HUES64 (cell line): ENCODE measurements at regions not wholly inside any gene's neighbourhood (a gene's known extent, or its start where the extent isn't known, plus 50 kb on each side); places are given as distances from the start of the nearest gene placed in this dataset.
"Not testable (repeated sequence)": the region's sequence is repeated elsewhere in the genome, so short reads cannot be mapped to it uniquely, and the experiment has no call there.

Experiments
- H3K27ac ChIP-seq: 2 replicates; pipeline ENCODE4 v1.7.0; 2013; ENCODE audit warnings: low read depth, low read length, inconsistent platforms
- H3K27me3 ChIP-seq: 2 replicates; pipeline ENCODE4 v1.6.1; 2013; ENCODE audit warnings: mild to moderate bottlenecking, low read length; ENCODE audit not compliant: insufficient read depth
- H3K36me3 ChIP-seq: 2 replicates; pipeline ENCODE4 v1.6.1; 2013; ENCODE audit warnings: mild to moderate bottlenecking, low read length; ENCODE audit not compliant: insufficient read depth
- H3K4me1 ChIP-seq: 2 replicates; pipeline ENCODE4 v1.6.1; 2013; ENCODE audit warnings: mild to moderate bottlenecking, low read length, moderate library complexity; ENCODE audit not compliant: insufficient read depth
- H3K4me3 ChIP-seq: 2 replicates; pipeline ENCODE4 v1.5.1; 2013; ENCODE audit warnings: mild to moderate bottlenecking, low read length, moderate library complexity
- H3K9ac ChIP-seq: 2 replicates; pipeline ENCODE4 v1.6.1; 2013; ENCODE audit warnings: mild to moderate bottlenecking, low read depth, low read length
- H3K9me3 ChIP-seq: 2 replicates; pipeline ENCODE4 v1.6.1; 2013; ENCODE audit warnings: low read depth, low read length; ENCODE audit not compliant: insufficient read depth
- WGBS: fragments of 150-250, 120-280 bp; methylation state at CpG from one replicate; pipeline ENCODE4 v1.1.7; 2013; ENCODE audit warnings: missing lambda C conversion rate; 5-methylcytosine and 5-hydroxymethylcytosine counted together

GRCh38 chr3:26847680-26848079 is 225.1 kb downstream of the LRRC3B start:
- H3K4me3 ChIP-seq, result no peak overlapping the region
- H3K9ac ChIP-seq, result no peak overlapping the region
- no peaks in the 10 kb centered on the region for H3K27me3 ChIP-seq
- no peaks in the 10 kb centered on the region for H3K36me3 ChIP-seq
- no peaks in the 10 kb centered on the region for H3K4me1 ChIP-seq
- H3K27ac ChIP-seq, result no peak overlapping the region
- no peaks in the 10 kb centered on the region for H3K9me3 ChIP-seq

- H3K27ac ChIP-seq, result no peak overlapping the region
- H3K27me3 ChIP-seq, result no peaks in the 10 kb centered on the region
- no peak overlapping the region for H3K4me3 ChIP-seq
- WGBS, result 95% methylated on average over 3 of the region's 3 CpGs
- H3K4me1 ChIP-seq, result peaks cover 6% of the 10 kb centered on the region; the same call in 1 of the 2 replicates
- H3K9ac ChIP-seq, result no peak overlapping the region
- H3K36me3 ChIP-seq, result no peaks in the 10 kb centered on the region
- no peaks in the 10 kb centered on the region for H3K9me3 ChIP-seq
Observed at GRCh38 chr3:26894443-26894842, 271.9 kb downstream of the LRRC3B start.

GRCh38 chr3:26915208-26915607 is 292.6 kb downstream of the LRRC3B start:
- H3K27ac ChIP-seq, result no peak overlapping the region
- H3K27me3 ChIP-seq, result no peaks in the 10 kb centered on the region
- H3K4me3 ChIP-seq, result no peak overlapping the region
- no peaks in the 10 kb centered on the region for H3K36me3 ChIP-seq
- H3K9me3 ChIP-seq, result no peaks in the 10 kb centered on the region
- H3K4me1 ChIP-seq, result no peaks in the 10 kb centered on the region
- H3K9ac ChIP-seq, result no peak overlapping the region

- H3K27me3 ChIP-seq, result no peaks in the 10 kb centered on the region
- peaks cover 7% of the 10 kb centered on the region; the same call in 1 of the 2 replicates for H3K4me1 ChIP-seq
- 0 out of 2 replicates have a peak, but pooled peaks cover 3% of the 10 kb centered on the region for H3K9me3 ChIP-seq
- 0 out of 2 replicates have a peak overlapping the region, but pooled peaks have one; percentile 7 for H3K9ac ChIP-seq
- H3K27ac ChIP-seq, result 0 out of 2 replicates have a peak overlapping the region, but pooled peaks have one; percentile 49
- 80% methylated on average over 12 of the region's 12 CpGs for WGBS
- H3K36me3 ChIP-seq, result no peaks in the 10 kb centered on the region
- no peak overlapping the region for H3K4me3 ChIP-seq
Observed at GRCh38 chr3:26920646-26921478, 298.3 kb downstream of the LRRC3B start.

- Histone ChIP-seq H3K4me3 (no peak overlapping the region), H3K27me3 (no peaks in the 10 kb centered on the region), H3K36me3 (no peaks in the 10 kb centered on the region), H3K9me3 (no peaks in the 10 kb centered on the region), H3K9ac (no peak overlapping the region), H3K4me1 (no peaks in the 10 kb centered on the region), H3K27ac (no peak overlapping the region)
- WGBS, result no CpG with 5 or more reads among the region's 1 CpG
Observed at GRCh38 chr3:26931896-26932295, 309.3 kb downstream of the LRRC3B start.

GRCh38 chr3:26932752-26933151 is 310.2 kb downstream of the LRRC3B start:
- no peaks in the 10 kb centered on the region for H3K27me3 ChIP-seq
- WGBS, result 98% methylated on average over 3 of the region's 3 CpGs
- H3K9me3 ChIP-seq, result no peaks in the 10 kb centered on the region
- H3K27ac ChIP-seq, result no peak overlapping the region
- no peaks in the 10 kb centered on the region for H3K36me3 ChIP-seq
- no peaks in the 10 kb centered on the region for H3K4me1 ChIP-seq
- H3K9ac ChIP-seq, result no peak overlapping the region
- no peak overlapping the region for H3K4me3 ChIP-seq

GRCh38 chr3:26945480-26945879 is 322.9 kb downstream of the LRRC3B start:
- 98% methylated on average over 2 of the region's 4 CpGs for WGBS

GRCh38 chr3:26960382-26960781 is 337.8 kb downstream of the LRRC3B start:
- Histone ChIP-seq H3K4me1 (no peaks in the 10 kb centered on the region), H3K27me3 (no peaks in the 10 kb centered on the region), H3K36me3 (no peaks in the 10 kb centered on the region), H3K27ac (no peak overlapping the region), H3K9me3 (no peaks in the 10 kb centered on the region), H3K4me3 (no peak overlapping the region), H3K9ac (no peak overlapping the region)
- 100% methylated on average over 1 of the region's 1 CpG for WGBS

More at GRCh38 chr3:26945480-26945879, 322.9 kb downstream of the LRRC3B start:
- not testable (repeated sequence) for H3K27me3 ChIP-seq, H3K9me3 ChIP-seq, H3K36me3 ChIP-seq, H3K9ac ChIP-seq, H3K4me1 ChIP-seq, H3K27ac ChIP-seq, H3K4me3 ChIP-seq

- whole genome bisulfite sequencing, result 93% methylated on average over 6 of the region's 6 CpGs
- no peaks in the 10 kb centered on the region for H3K4me1 ChIP-seq
- no peaks in the 10 kb centered on the region for H3K27me3 ChIP-seq
- no peaks in the 10 kb centered on the region for H3K9me3 ChIP-seq
- no peaks in the 10 kb centered on the region for H3K36me3 ChIP-seq
- H3K4me3 ChIP-seq, result no peak overlapping the region
- no peak overlapping the region for H3K27ac ChIP-seq
- no peak overlapping the region for H3K9ac ChIP-seq
Observed at GRCh38 chr3:26962492-26963360, 340.2 kb downstream of the LRRC3B start.

- H3K27ac ChIP-seq, result no peak overlapping the region
- no peaks in the 10 kb centered on the region for H3K36me3 ChIP-seq
- H3K4me1 ChIP-seq, result no peaks in the 10 kb centered on the region
- WGBS, result 95% methylated on average over 5 of the region's 5 CpGs
- no peak overlapping the region for H3K4me3 ChIP-seq
- no peaks in the 10 kb centered on the region for H3K27me3 ChIP-seq
- H3K9ac ChIP-seq, result no peak overlapping the region
- no peaks in the 10 kb centered on the region for H3K9me3 ChIP-seq
Observed at GRCh38 chr3:26963361-26963743, 340.8 kb downstream of the LRRC3B start.

GRCh38 chr3:26964313-26964712 is 341.7 kb downstream of the LRRC3B start:
- no peaks in the 10 kb centered on the region for H3K27me3 ChIP-seq
- H3K4me1 ChIP-seq, result no peaks in the 10 kb centered on the region
- no peaks in the 10 kb centered on the region for H3K9me3 ChIP-seq
- H3K27ac ChIP-seq, result no peak overlapping the region
- H3K36me3 ChIP-seq, result no peaks in the 10 kb centered on the region
- H3K9ac ChIP-seq, result no peak overlapping the region
- H3K4me3 ChIP-seq, result no peak overlapping the region
